ENCODE measurements at regions not wholly inside any gene's neighbourhood (a gene's known extent, or its start where the extent isn't known, plus 50 kb on each side); places are given as distances from the start of the nearest gene placed in this dataset.

DNA sequence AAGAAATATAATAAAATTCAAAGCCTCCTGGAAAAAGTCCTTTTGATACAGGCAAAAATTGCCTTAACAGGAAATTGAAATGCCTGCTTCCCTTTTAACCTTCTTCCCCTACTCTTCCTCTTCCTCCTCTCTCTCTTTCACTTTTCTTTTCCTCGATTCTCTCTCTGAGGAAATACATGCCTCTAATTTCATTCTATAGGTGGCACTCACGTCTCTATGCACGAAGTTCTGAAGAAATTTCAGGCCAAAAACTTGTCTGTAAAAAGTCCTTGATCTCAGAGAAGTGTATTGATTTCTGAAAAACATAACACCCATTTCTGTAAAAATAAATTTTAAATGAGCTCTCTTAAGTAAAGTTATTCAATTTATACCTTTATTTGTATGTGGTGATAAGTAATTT lies 371.7 kb upstream of the IRX4 start:
- Histone ChIP-seq H3F3A (ENCODE audit: insufficient read depth) (no peaks in the 10 kb centered on the region), H3K27ac (ENCODE audit: low read depth, low read length) (no peak overlapping the region), H2AFZ (ENCODE audit: low read depth, low read length, severe bottlenecking) (no peak overlapping the region), H3K4me2 (ENCODE audit: low read depth, low read length, poor library complexity, severe bottlenecking) (no peak overlapping the region), H3K9me3 (ENCODE audit: insufficient read depth, low read length) (no peaks in the 10 kb centered on the region), H4K20me1 (ENCODE audit: low read depth, low read length) (no peaks in the 10 kb centered on the region), H3K9ac (ENCODE audit: low read length) (no peak overlapping the region), H3K79me2 (ENCODE audit: insufficient read depth, low read length) (no peaks in the 10 kb centered on the region), H3K27me3 (ENCODE audit: low read length) (no peaks in the 10 kb centered on the region), H3K36me3 (ENCODE audit: low read length) (no peaks in the 10 kb centered on the region), H3K4me3 (ENCODE audit: insufficient read depth, low read length, poor library complexity, severe bottlenecking) (no peak overlapping the region), H3K9me2 (replicated peaks; ENCODE audit: insufficient read depth, low read length) (no peaks in the 10 kb centered on the region)
- no peak for TF ChIP-seq EZH2phosphoT487 (conservative IDR thresholded peaks at IDR 0.05; ENCODE audit: low read length)
- TF ChIP-seq, protein P1, sequence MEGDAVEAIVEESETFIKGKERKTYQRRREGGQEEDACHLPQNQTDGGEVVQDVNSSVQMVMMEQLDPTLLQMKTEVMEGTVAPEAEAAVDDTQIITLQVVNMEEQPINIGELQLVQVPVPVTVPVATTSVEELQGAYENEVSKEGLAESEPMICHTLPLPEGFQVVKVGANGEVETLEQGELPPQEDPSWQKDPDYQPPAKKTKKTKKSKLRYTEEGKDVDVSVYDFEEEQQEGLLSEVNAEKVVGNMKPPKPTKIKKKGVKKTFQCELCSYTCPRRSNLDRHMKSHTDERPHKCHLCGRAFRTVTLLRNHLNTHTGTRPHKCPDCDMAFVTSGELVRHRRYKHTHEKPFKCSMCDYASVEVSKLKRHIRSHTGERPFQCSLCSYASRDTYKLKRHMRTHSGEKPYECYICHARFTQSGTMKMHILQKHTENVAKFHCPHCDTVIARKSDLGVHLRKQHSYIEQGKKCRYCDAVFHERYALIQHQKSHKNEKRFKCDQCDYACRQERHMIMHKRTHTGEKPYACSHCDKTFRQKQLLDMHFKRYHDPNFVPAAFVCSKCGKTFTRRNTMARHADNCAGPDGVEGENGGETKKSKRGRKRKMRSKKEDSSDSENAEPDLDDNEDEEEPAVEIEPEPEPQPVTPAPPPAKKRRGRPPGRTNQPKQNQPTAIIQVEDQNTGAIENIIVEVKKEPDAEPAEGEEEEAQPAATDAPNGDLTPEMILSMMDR (IDR thresholded peaks at IDR 0.05; ENCODE audit: insufficient read depth, low read length, poor library complexity, severe bottlenecking), result no peak

DNA sequence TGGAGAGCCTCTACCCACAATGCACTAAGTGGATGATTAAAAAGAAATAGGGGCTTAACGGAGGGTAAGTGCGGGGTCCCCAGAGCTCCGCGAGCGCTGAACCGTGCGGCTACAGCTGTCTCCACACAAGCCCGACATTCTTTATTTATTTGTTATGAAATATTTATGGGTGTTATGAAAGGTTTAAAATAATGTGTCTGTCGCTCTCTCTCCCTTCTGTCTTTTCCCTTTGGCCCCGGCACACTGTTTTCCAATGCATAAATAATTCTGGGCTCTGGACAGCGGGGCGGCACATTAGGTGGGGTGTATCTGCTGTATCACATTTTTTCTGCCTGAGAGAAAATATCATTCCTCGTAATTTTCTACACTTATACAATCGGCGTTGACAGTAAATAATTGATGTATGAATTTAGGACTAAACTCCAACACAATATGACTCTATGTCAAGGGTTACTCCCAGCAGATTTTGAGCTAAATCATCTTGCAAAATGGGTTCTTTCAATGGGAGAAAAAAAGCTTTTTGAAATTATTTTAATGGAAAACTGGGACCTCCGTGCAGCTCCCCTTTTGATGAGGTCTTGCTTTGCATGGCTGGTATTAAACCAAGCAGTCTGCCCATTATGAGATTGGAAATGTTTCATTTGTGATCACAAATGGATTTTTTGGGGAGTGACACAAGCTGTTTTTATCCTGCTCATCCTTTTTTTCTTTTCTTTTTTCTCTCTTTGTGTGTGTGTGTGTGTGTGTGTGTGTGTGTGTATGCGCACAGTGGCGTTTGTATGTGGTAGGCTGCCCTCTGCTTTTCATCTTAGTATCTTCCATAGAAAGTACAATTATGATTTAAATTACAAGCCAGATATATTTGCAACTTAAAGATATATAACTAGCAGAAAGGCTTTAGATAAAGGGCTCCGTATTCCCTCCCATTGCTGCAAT lies 370.6 kb upstream of the IRX4 start:
- Histone ChIP-seq H3K27me3 (ENCODE audit: low read length) (no peaks in the 10 kb centered on the region), H3K9me2 (replicated peaks; ENCODE audit: insufficient read depth, low read length) (no peaks in the 10 kb centered on the region), H3K4me3 (ENCODE audit: insufficient read depth, low read length, poor library complexity, severe bottlenecking) (no peak overlapping the region), H3K79me2 (ENCODE audit: insufficient read depth, low read length) (no peaks in the 10 kb centered on the region), H3K36me3 (ENCODE audit: low read length) (no peaks in the 10 kb centered on the region), H4K20me1 (ENCODE audit: low read depth, low read length) (no peaks in the 10 kb centered on the region), H2AFZ (ENCODE audit: low read depth, low read length, severe bottlenecking) (no peak overlapping the region), H3K4me2 (ENCODE audit: low read depth, low read length, poor library complexity, severe bottlenecking) (no peak overlapping the region), H3K27ac (ENCODE audit: low read depth, low read length) (no peak overlapping the region), H3K9me3 (ENCODE audit: insufficient read depth, low read length) (no peaks in the 10 kb centered on the region), H3K9ac (ENCODE audit: low read length) (no peak overlapping the region), H3F3A (ENCODE audit: insufficient read depth) (no peaks in the 10 kb centered on the region)
- no peak for TF ChIP-seq EZH2phosphoT487 (conservative IDR thresholded peaks at IDR 0.05; ENCODE audit: low read length)
- TF ChIP-seq, protein P1 (IDR thresholded peaks at IDR 0.05; ENCODE audit: insufficient read depth, low read length, poor library complexity, severe bottlenecking), result no peak

GRCh38 chr5:2251751-2252150 lies 369.0 kb upstream of the IRX4 start:
- Histone ChIP-seq H3K36me3 (ENCODE audit: low read length) (no peaks in the 10 kb centered on the region), H2AFZ (ENCODE audit: low read depth, low read length, severe bottlenecking) (no peak overlapping the region), H3K27me3 (ENCODE audit: low read length) (no peaks in the 10 kb centered on the region), H3K9me3 (ENCODE audit: insufficient read depth, low read length) (no peaks in the 10 kb centered on the region), H3K4me3 (ENCODE audit: insufficient read depth, low read length, poor library complexity, severe bottlenecking) (no peak overlapping the region), H3K79me2 (ENCODE audit: insufficient read depth, low read length) (no peaks in the 10 kb centered on the region), H4K20me1 (ENCODE audit: low read depth, low read length) (no peaks in the 10 kb centered on the region), H3K4me2 (ENCODE audit: low read depth, low read length, poor library complexity, severe bottlenecking) (no peak overlapping the region), H3K9ac (ENCODE audit: low read length) (no peak overlapping the region), H3K9me2 (replicated peaks; ENCODE audit: insufficient read depth, low read length) (no peaks in the 10 kb centered on the region), H3F3A (ENCODE audit: insufficient read depth) (no peaks in the 10 kb centered on the region), H3K27ac (ENCODE audit: low read depth, low read length) (no peak overlapping the region)
- no peak for TF ChIP-seq EZH2phosphoT487 (conservative IDR thresholded peaks at IDR 0.05; ENCODE audit: low read length)
- TF ChIP-seq, protein P1 (IDR thresholded peaks at IDR 0.05; ENCODE audit: insufficient read depth, low read length, poor library complexity, severe bottlenecking), result no peak
